Testis (tissue), 2 donors: ENCODE measurements at regions not wholly inside any gene's neighbourhood (a gene's known extent, or its start where the extent isn't known, plus 50 kb on each side); places are given as distances from the start of the nearest gene placed in this dataset.

Experiments
- DNase-seq: peaks from one replicate; pipeline ENCODE4 v3.0.0-alpha.2; 2019
- H3K27ac ChIP-seq, 2 donors: fragments of 200-600 bp; sonication (generic); one replicate each; pipeline ENCODE4 v1.5.1; 2019
- H3K27me3 ChIP-seq: fragments of 200-600 bp; sonication (generic); one replicate; pipeline ENCODE4 v1.5.1; 2019
- H3K36me3 ChIP-seq: fragments of 200-600 bp; sonication (generic); one replicate; pipeline ENCODE4 v1.5.1; 2017; ENCODE audit warnings: low read depth; ENCODE audit errors: missing control alignments
- H3K4me1 ChIP-seq: fragments of 200-600 bp; sonication (generic); one replicate; pipeline ENCODE4 v1.5.1; 2019
- H3K4me3 ChIP-seq, 2 donors: fragments of 200-600 bp; sonication (generic); one replicate each; pipeline ENCODE4 v1.5.1; 2017 to 2019
- H3K9me3 ChIP-seq: fragments of 200-600 bp; sonication (generic); one replicate; pipeline ENCODE4 v1.5.1; 2017
- CTCF ChIP-seq, 3 experiments: fragments of 450-650 bp in 2 of 3; fragments of 200-600 bp in 1 of 3; sonication (generic) in 1 of 3; IDR thresholded peaks; one replicate each; pipeline ENCODE4 v1.5.1; 2016 to 2019; ENCODE audit warnings: antibody characterized with exemption in 3 of 3, mild to moderate bottlenecking in 2 of 3, moderate library complexity in 1 of 3
- POLR2A ChIP-seq: fragments of 450-650 bp; IDR thresholded peaks from one replicate; pipeline ENCODE4 v1.6.1; 2017; ENCODE audit warnings: antibody characterized with exemption, mild to moderate bottlenecking, moderate library complexity
- WGBS, 2 donors: methylation state at CpG; one replicate each; pipeline ENCODE4 v1.1.5; 2018; 5-methylcytosine and 5-hydroxymethylcytosine counted together
- intact Hi-C: fragments of 100-400 bp; cut with DNase I; formaldehyde crosslinking; loops from one replicate; pipeline ENCODE4 v1.15.1; 2023; ENCODE audit warnings: low total_unique reads

DNA sequence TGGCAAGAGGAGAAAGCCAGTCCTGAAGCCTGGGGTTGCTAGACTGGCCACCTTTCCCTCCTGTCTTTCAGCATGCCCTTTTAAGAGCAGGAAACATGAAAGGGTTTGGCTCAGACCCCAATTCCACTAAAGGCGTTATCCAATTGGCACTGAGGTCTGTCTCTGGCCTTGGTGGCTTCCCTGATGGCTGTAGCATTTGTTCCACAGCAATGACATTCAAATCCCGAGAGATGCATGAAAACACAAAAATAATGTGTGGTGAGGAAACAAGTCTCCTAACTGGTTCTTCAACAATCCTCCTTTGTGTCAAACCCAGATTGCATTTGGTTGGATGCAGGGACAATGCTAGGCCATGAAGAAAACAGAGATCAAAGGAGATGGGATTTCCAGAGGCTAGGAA, 56.5 kb upstream of the ADTRP start:
- intact Hi-C loops: no loop called here
- H3K36me3 ChIP-seq: no peaks in the 10 kb centered on the region

DNA sequence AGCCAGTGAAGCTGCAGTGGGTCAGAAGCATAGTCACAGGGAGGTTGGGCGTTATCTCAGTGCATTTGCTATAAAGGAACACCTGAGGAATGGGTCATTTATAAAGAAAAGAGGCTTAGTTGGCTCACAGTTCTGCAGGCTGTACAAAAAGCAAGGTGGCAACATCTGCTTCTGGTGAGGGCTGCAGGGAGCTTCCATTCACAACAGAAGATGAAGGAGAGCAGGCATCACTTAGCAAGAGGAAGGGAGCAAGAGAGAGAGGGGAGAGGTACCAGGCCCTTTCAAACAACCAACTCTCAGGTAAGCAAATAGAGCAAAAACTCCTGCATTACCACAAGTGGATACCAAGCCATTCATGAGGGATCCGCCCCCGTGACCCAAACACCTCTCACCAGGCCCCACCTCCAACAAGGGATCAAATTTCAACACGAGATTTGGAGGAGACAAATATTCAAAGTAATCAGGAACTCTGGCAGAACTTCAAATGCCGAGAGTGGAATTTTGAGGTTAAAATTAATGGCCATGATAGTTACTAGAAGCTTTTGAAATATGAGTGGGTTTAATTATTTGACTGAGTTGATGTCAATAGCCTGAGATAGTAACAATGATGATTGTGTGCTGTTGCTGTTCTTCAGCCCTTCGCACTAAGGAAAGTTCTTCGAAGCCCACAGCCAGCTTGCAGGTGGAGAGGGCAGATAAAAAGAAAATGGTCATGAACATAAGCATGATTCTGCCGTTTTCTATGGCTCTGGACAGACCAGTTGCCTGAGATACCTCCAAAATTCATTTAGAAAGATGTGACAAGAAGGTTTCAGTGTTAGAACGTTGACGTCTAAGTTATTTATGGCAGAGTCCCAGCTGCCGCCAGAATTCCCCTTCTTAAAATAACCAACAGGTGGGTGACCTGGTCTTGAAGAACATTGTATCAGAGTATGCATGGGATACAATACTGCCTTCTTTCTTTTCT, 55.3 kb upstream of the ADTRP start:
- no peak overlapping the region for H3K4me3 ChIP-seq
- no peaks in the 10 kb centered on the region for H3K9me3 ChIP-seq
- WGBS, 2 donors: 55 to 60% methylated on average over 11 of the region's 11 CpGs
- intact Hi-C loops: no loop called here
- H3K27ac ChIP-seq: no peak overlapping the region
- no peaks in the 10 kb centered on the region for H3K36me3 ChIP-seq
- no peaks in the 10 kb centered on the region for H3K4me1 ChIP-seq
- H3K27me3 ChIP-seq: no peaks in the 10 kb centered on the region
- TF ChIP-seq POLR2A (no peak), CTCF (IDR thresholded peaks at IDR 0.05) (no peak)
- no peak for DNase-seq

More for the DNA sequence above, 56.5 kb upstream of the ADTRP start:
- Histone ChIP-seq H3K9me3 (no peaks in the 10 kb centered on the region), H3K27me3 (no peaks in the 10 kb centered on the region), H3K27ac (no peak overlapping the region), H3K4me1 (no peaks in the 10 kb centered on the region), H3K4me3 (no peak overlapping the region)
- no peak for DNase-seq
- 26 to 43% methylated on average over 2 of the region's 2 CpGs for WGBS, 2 donors
- no peak for TF ChIP-seq POLR2A
- TF ChIP-seq CTCF (IDR thresholded peaks at IDR 0.05): no peak

DNA sequence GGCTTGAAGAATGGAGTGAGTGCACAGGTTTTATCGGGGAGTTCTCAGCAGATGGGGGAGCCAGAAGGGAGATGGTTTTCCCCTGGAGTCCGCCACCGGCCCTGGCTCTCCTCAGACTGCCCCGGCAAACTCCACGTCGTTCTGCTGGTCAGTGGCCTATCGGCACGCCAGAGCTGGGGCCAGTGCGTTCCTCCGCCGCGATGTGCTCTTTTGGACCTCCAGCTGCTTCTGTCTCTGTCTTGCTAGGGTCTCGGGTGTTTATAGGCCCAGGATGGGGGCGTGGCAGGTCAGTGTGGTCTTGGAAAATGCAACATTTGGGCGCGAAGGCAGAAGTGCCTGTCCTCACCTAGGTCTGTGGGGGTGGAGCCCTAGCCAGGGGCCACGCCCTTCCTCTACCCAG, 53.0 kb upstream of the ADTRP start:
- no peak overlapping the region for H3K4me3 ChIP-seq
- no peak overlapping the region for H3K27ac ChIP-seq
- TF ChIP-seq POLR2A (no peak), CTCF (IDR thresholded peaks at IDR 0.05) (no peak)
- no peak for DNase-seq
- intact Hi-C loops: no loop called here
- H3K27me3 ChIP-seq: no peaks in the 10 kb centered on the region
- no peaks in the 10 kb centered on the region for H3K9me3 ChIP-seq
- no peaks in the 10 kb centered on the region for H3K4me1 ChIP-seq
- WGBS, 2 donors: 56 to 81% methylated on average over 9 to 17 of the region's 17 CpGs
- no peaks in the 10 kb centered on the region for H3K36me3 ChIP-seq

DNA sequence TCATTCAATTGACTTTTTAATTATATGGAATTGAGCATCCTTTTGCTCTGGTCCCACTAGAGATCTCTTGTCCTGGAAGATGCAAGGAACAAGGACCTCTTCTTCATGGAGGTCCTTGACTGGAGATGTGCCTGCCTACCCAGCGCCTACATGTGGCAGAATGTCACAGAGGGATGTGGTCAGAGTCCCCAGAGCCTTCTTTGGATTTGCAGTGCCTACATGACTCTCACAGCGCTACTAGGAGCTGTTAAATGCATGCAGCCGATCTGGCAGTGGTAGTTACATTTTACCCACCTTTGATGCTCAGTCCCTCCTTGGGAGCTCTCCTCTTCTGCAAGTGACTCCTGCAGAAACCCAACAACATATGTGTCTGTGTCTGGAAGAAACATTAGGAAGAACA, 51.9 kb upstream of the ADTRP start:
- Histone ChIP-seq H3K27ac (no peak overlapping the region), H3K9me3 (no peaks in the 10 kb centered on the region), H3K27me3 (no peaks in the 10 kb centered on the region), H3K36me3 (no peaks in the 10 kb centered on the region), H3K4me3 (no peak overlapping the region), H3K4me1 (no peaks in the 10 kb centered on the region)
- intact Hi-C loops: no loop called here
- TF ChIP-seq POLR2A (no peak), CTCF (IDR thresholded peaks at IDR 0.05) (no peak)
- WGBS, 2 donors: 67 to 90% methylated on average over 1 to 3 of the region's 3 CpGs
- DNase-seq: no peak

DNA sequence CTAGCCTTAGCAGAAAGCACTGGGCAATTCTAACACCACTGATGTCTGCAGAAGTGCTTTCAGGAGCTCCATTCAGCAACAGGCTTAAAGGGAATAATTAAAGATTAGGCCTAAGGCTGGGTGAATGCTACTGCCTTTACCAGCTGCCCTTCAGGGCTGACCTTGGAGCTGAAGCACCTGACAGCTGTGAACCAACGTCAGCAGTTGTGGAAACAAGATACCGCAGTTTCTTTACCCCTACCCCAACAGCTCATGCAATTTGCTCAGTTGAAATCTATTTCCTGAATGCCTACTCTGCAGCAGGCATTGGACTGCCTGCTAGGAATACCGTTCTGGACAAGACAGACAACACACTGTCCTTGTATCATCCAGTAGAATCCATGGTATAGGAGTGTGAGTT, 51.5 kb upstream of the ADTRP start:
- no peak overlapping the region for H3K4me3 ChIP-seq
- TF ChIP-seq POLR2A (no peak), CTCF (IDR thresholded peaks at IDR 0.05) (no peak)
- intact Hi-C loops: no loop called here
- H3K27ac ChIP-seq: no peak overlapping the region
- no peaks in the 10 kb centered on the region for H3K4me1 ChIP-seq
- H3K9me3 ChIP-seq: no peaks in the 10 kb centered on the region
- no peaks in the 10 kb centered on the region for H3K27me3 ChIP-seq
- WGBS, 2 donors: 49 to 62% methylated on average over 3 of the region's 3 CpGs
- no peak for DNase-seq
- no peaks in the 10 kb centered on the region for H3K36me3 ChIP-seq
